Activated CD8-positive, alpha-beta memory T cell treated with anti-CD3 and anti-CD28 coated beads, Interleukin-2, amount 50 U/mL, for 1 hour (primary cell): ENCODE measurements at regions not wholly inside any gene's neighbourhood (a gene's known extent, or its start where the extent isn't known, plus 50 kb on each side); places are given as distances from the start of the nearest gene placed in this dataset.
"Not testable (repeated sequence)": the region's sequence is repeated elsewhere in the genome, so short reads cannot be mapped to it uniquely, and the experiment has no call there.

ENCODE experiments used
- DNase-seq: peaks from one replicate; pipeline ENCODE4 v3.0.0-alpha.2; 2020; ENCODE audit errors: extremely low read depth

DNA sequence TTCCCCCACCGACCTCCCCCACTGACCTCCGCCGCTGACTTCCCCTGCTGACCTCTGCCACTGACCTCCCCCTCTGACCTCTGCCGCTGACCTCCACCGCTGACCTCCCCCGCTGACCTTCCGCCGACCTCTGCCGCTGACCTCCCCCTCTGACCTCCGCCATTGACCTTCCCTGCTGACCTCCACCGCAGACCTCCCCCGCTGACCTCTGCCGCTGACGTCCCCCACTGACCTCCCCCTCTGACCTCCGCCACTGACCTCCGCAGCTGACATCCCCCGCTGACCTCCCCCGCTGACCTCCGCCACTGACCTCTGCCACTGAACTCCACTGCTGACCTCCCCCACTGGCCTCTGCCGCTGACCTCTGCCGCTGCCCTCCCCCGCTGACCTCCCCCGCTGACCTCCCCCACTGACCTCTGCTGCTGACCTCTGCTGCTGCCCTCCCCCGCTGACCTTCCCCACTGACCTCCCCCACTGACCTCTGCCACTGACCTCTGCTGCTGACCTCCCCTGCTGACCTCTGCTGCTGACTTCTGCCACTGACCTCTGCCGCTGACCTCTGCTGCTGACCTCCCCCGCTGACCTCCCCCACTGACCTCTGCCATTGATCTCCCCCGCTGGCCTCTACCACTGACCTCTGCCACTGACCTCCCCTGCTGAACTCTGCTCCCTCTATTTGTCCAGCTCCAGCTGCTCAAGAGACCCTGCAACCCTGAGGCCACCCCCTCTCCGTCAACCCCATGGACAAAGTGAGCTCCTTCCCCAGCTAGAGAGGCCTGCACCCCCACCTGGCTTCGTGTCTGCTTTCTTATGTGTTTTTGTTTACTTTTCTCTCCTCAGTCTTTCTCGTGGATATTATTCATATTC is 91.4 kb upstream of the AFDN start:
- no peak for DNase-seq

DNA sequence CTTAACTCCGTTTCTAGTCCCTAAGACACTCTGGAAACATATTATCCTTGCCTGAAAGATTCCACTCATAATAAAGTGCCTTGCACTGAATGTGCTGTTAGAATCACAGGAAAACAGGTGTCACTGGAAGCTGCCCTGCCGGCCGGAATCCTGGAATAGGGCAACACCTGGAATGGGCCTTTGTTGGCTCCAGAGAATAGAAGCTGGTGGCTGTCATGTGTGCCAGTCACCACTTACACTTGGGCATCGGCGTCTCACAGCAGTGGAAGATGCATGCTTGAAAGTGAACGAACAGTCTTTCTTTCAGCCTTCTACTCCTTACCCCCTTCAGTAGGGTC is 90.8 kb upstream of the AFDN start:
- DNase-seq, result no peak

DNA sequence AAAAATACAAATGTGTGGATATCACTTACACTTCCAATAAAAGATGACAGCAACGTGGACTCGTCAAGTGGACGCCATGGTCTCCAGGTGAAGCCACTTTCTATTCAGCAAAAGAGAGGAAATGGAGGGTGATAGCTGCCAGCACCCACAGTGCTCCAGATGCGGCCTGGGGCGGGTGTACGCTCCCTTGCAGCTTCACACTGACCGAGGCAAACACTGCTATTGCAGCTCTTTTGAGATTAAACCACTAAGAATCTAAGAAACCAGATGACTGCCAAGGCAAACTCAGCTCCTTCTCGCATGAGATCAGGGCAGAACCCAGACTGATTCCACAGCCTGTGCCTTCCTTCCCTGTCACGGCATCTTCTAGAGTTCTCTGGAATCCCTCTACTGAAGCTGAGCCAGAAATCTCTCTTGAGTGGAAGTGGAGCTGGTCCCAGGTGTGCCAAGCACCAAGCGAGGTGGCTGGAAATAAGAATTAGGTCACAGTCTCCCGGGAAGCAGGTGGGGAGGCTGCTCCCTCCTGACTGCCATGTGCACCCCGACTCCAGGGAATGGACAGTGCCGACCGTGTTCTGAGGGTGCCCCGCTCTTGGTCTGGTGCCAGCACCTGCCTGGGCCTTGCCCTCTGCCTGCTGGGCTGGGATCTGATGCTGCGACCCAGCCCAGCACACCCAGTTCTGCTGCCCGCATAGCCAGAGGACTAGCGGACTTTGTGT is 90.1 kb upstream of the AFDN start:
- no peak for DNase-seq

DNA sequence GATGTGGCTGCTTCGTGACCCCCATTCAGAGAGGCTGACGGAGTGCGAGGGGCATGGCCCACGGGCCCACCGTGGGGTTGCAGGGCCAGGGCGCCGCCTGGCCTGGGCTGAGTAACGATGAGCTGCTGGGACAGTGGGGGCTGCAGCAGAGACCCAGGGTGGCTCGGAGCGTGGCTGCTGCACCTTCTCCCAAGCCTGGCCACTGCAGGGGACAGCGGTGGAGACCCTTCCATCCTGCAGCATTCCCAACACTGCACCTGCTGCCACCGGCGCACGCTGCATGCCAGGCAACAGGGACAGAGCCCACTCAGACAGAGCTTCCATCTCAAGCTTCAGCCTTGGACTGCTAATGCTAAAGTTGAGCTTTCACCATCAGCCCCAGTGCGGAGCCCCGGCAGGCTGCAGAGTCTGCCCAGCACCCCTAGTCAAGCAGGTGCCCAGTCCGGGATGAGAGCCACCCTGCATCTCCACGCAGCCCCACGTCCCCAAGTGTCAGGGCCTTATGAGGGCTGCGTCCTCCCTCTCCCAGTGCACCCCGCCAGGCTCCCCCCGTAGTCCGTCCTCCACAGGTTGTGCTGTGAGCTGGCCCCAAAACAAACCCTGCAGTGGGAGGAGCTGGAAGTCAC is 89.4 kb upstream of the AFDN start:
- no peak for DNase-seq

DNA sequence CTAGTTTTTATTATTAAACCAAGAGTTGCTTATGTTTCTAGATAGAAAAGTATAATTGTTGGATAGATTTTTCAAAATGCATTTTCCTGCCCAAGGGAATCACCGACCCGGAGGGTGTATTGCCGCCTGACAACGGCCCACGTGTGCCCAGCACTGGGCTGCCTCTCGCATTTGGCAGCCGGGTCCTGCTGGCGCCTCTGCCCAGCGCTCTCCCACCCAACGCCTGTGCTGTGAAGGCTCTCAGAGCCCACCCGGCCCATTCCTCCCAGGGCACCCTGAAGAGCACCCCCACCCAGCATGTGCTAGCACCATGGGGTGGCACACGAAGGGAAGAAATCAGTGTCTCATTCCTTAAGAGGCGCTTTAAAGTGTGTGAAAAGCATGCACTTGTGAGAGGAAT is 88.3 kb upstream of the AFDN start:
- DNase-seq, result no peak

DNA sequence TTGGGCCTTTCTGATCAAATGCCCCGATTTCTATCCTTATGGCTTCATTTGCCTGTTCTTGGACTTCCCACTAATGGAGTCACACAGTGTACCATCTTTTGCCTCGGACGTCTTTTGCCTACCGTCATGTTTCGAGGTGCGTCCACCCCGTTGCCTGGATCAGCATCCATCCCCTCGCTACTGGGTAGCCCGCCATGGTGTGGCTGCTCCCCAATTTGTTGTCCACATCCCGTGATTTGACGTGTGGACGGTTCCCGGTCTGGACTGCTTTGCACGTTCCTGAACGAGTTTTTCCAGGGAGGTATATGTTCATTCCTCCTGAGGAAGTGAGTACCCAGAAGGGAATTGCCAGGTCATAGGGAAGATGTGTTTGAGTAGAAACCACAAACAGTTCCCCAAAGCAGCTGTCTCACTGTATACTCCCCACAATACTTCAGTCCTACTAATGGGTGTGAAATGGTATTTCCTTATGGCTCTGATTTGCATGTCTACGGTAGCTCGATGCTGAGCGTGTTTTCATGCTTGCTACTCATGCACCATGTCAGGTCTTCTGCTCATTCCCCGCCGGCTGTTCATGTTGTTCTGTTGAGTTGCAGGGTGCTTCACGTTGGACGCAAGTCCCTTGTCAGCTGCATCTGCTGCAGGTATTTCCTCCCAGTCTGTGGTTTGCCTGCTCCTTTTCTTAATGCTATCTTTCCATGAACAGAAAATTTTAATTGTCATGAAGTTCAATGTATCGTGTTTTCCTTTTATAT is 86.8 kb upstream of the AFDN start:
- no peak for DNase-seq

DNA sequence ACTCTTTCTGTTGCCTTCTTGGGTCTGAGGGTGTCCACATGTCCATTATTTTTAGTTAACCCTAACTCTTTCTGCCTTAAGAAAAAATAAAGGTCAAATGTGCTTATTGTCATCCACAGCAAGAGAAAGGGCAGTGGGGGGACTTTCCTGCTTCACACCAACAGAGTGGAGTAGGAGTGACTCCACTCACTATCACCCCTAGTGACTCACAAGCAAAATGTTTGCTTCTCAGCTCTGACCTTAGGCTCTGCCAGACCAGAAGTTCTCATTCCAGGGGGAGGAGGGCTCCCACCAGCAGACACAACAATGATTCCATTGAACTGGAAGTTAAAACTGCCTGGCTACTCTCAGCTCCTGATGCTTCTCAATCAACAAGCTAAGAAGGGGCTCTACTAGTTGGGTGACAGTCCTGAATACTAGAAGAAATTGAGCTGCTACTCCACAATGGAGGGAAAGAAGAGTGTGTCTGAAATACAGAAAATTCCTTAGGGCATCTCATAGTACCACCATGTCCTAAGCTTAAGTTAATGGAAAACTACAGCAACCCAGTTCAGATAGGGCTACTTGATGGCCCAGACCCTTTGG is 83.9 kb upstream of the AFDN start:
- no peak for DNase-seq

DNA sequence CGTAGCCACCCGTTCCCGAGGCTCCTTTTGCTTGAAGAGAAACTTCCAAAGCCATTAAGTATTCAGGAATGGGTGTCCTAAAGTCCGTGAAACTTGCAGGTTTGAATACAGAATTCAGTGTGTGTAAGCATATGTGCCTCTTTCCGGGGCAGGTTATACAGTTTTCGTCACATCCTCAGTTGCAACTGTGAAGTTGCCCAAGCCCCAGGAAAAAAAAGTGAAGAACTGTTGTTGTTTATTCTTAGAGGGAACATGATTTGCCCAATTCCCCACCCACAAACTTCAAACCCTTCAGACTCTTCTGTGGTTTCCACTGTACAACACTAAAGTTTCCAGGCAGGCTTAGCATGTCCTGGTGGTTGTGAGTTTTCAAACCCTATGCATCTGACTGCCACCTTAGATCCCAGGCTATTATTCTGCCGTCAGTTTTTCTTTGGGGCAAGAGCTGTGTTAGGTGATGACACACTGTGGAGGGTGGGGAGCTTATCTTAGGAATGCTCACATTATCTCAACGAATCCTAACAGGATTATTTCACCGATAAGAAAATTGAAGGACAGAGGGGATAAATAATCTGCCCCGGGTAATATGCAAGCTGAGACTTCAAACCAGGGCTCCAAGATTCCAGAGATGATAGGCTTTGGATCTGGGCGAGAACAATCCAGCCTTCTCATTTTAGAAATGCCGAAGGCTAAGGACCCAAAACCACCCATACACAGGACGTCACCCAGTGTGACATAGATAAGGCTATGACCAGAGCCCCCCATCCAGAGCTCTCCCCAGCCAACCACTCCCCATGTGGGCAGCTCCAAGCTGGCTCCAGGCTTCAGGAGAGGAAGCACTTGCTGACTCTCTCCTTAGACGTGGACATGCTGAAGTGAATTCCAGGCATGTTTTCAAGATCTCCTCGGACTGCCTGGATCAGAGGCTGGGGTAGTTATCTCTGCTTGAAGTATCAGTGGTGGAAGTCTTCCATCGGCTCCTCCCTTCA is 81.7 kb upstream of the AFDN start:
- DNase-seq, result no peak

DNA sequence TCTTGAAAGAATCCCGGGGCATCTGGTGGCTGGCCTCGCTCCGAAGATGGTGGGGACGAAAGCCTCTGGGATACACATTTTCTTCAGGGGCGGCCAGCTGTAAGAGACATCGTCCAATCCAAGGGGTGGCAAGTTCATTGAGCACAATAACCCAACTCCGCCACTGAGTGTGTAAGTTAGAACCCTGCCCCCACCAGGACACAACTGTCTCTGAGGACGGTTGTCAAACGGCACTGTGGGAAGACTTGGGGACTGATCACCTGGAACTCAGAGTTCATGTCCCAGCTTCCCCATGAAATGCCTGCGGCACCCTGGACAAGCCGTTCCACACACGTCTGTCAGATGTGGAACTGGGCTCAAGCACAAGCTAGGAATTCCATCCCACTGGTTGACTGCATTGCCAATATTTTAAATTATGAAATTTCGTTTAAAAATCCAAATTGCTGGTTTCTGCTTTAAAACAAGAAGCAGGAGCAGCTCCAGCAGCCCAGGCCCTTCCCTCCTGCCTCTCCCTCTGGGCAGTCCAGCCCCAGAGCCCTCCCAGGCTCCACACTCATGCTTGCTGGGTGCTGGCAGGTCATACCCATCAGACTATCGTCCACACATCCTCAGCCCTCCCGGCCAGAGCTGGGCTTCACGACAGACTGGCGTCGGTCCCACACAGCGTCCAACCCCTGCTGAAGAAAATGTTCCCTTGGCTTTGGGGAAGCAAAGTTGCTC is 80.9 kb upstream of the AFDN start:
- DNase-seq, result no peak

DNA sequence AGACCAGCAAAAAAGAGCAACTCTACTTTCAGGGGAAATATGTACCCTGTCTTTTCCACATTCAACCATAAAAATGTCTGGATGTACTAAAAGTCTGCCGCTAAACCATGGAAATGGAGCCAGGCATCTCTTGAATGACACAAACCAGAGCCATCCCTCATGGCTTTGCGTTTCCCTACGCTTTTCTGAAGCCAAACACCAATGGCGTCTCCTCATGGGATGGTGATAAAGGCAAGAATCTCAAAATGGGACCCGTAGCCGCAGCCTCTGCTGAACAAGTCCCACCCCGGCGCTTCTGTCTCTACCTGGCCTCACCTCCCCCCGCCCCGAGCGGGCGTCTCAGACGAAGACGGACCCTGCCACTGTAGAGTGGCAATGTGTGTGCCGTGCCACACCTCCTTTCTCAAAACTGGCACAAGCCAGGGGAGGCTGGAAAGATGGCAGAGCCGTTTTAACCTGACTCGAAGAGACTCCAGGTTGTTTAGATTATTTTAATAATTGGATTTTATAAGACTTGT is 80.3 kb upstream of the AFDN start:
- no peak for DNase-seq

DNA sequence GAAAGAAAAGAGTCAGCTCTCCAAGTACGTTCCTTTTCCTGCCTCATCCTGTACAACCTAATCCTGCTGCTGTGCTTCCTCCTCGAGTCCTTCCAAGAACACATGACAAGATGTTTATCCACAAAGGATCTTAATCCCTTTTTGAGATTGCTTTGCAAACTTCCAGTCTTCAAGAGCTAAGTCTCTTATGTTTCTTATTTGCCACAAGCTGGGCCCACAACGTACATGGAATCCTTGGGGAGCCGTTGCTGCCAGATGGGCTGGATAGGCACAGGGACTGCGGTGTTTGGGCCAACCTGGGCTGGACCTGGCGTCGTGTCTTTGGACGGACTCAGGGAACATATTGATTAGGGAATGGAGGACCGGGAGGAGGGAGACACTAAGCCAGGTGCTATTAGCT is 79.7 kb upstream of the AFDN start:
- DNase-seq, result no peak

DNA sequence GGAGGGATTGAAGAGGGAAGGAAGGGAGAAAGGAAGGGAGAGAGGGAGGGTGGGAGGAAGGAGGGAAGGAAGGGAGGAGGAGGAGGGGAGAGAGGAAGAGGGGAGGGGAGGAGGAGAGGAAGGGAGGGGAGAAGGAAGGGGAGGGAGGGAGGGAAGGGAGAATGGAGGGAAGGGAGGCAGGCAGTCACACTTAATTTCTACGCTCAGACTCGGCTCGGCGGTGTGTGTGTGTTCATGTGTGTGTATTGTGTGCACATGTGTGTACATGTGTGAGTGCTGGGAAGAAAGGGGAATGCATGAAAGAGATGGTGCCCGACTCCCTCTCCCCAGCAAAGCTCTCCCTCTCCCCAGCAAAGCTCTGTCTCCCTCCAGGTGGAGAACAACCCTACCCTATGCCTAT is 79.1 kb upstream of the AFDN start:
- no peak for DNase-seq

DNA sequence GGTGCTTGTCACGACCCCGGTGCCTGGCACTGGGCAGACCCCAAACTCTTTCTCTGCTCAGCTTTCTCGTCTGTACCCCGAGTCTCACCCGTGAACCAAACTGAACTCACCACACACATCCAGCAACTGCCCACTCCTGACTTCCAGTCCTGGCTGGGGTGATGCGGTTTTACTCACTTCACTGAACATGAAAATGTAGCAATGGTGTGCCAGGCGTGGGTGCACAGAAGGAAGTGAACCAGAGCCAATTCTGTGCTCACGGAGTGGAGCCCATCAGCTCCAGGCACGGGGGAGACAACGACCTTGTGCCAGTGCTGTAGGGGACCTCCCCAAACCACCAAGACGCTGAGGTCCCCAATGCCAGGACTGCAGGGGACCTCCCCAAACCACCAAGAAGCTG is 78.7 kb upstream of the AFDN start:
- no peak for DNase-seq

DNA sequence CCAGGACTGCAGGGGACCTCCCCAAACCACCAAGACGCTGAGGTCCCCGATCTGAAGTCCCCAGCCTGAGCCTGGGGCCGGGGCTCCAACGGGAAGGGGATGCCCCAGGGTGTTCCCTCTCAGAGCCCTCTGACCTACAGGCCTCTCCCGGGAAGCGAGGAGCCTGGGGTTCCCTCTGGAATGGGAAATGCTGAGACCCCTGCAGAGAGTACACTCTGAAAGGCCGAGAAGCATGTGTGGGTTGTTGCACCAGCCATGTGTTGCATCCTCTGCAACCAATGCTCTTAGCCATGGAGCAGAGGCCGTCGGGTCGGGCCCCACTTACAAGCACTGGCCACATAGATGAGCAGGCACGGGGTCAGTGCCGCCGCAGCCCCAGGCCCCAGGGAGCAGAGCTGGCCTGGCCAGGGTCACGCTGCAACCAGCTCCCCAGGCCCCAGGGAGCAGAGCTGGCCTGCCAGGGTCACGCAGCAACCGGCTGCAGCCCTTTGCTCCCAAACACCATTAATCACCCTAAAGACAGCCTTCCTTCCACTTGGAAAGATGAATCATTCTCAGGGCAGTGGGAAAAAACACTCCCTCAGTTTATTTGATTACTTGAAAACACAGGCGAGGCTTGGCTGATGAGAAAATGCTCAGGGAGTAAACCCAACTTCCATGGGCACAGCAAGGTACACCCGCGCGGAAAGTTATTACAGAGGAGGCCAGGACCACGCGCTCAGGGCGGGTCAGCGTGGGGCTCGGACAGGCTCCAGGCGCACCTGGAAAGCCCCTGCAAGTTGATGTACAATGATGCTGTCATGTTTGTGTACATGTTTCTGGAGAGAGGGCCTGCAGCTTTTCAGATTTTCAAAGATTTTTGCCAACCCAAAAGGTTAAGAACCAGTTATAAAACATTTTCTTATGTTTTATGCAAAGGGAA is 78.0 kb upstream of the AFDN start:
- DNase-seq, result no peak

DNA sequence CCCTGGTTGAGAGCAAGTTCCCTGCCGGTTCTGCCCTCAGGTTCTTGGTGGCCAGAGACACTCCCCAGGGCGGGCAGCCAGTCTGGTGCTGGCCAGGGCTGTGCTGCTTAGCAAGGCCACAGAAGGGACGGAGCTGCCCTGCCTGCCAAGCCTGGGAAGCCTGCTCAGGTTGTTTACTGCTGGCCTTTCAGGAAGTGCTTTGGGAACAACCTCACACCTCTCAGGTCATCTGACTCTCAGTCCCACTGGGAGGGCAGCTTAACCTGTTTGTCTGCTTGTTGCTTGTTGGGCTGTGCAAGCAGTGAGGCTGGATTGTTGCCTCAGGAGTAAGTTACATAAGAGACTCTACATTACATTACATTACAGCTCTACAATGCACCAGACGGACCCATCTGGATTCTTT is 75.8 kb upstream of the AFDN start:
- no peak for DNase-seq

DNA sequence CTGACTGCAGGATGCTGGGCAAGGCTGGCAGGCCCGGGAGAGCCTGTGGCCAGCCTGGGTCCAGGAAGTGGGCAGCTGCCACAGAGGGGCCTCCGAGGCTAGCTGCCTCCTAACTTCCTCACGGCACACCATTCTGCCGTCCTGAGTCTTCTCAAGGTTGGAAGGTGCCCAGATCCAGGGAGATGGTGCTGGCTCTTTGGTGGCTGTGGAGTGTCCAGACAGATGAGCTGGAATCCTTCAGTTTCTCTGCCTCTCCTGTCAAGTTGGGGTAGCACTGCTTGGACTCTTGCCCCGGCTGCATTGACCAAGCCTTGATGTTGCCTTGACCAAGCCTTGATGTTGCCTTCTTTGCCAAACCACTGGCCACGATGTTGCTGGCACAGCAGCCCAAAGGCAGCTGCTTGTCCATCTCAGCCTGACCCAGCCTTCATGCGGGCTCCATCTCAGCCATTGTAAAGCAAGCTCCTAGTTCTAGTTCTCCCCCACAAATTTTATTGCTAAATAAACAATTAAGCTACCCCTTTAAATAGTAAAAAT is 75.1 kb upstream of the AFDN start:
- DNase-seq, result no peak

DNA sequence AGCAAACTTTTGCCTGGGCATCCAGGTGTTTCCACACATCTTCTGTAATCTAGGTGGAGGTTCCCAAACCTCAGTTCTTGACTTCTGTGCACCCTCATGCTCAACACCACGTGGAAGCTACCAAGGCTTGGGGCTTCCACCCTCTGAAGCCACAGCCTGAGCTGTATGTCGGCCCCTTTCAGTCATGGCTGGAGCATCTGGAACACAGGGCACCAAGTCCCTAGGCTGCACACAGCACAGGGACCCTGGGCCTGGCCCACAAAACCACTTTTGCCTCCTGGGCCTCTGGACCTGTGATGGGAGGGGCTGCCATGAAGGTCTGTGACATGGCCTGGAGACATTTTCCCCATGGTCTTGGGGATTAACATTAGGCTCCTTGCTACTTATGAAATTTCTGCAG is 73.4 kb upstream of the AFDN start:
- not testable (repeated sequence) for DNase-seq

DNA sequence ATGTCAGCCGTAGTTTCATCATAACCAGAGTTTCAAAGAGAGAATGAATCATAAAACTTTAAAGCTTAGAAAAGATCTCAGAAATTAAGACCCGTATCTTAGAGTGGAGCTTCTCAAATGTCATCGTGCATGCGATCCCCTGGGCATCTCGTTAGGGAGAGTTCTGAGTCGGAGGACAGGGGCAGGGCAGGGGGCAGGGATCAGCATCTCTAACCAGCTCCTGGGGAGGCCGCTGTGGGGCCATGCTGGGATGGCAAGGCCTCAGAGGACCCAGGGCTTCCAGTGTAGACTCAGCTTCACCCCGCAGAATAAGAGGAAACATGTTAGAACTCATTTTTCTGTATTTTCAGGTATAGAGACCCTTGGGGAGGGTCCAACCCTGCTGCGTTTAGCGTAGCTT is 72.0 kb upstream of the AFDN start:
- DNase-seq, result no peak
